HUES6 (cell line): ENCODE measurements at regions not wholly inside any gene's neighbourhood (a gene's known extent, or its start where the extent isn't known, plus 50 kb on each side); places are given as distances from the start of the nearest gene placed in this dataset.
"Not testable (repeated sequence)": the region's sequence is repeated elsewhere in the genome, so short reads cannot be mapped to it uniquely, and the experiment has no call there.

Experiments used
- H3K27ac ChIP-seq: 2 replicates; pipeline ENCODE4 v1.7.0; 2013; ENCODE audit warnings: low read depth, mild to moderate bottlenecking, low read length, inconsistent platforms
- H3K27me3 ChIP-seq: 2 replicates; pipeline ENCODE4 v1.6.1; 2013; ENCODE audit warnings: low read length; ENCODE audit not compliant: control insufficient read depth, insufficient read depth
- H3K36me3 ChIP-seq: 2 replicates; pipeline ENCODE4 v1.6.1; 2013; ENCODE audit warnings: low read length; ENCODE audit not compliant: control insufficient read depth, insufficient read depth
- H3K4me1 ChIP-seq: 2 replicates; pipeline ENCODE4 v1.6.1; 2013; ENCODE audit warnings: low read length; ENCODE audit not compliant: control insufficient read depth, insufficient read depth
- H3K4me3 ChIP-seq: 2 replicates; pipeline ENCODE4 v1.5.1; 2013; ENCODE audit warnings: low read depth, low read length
- H3K9ac ChIP-seq: one replicate; pipeline ENCODE4 v1.6.1; 2013; ENCODE audit warnings: mild to moderate bottlenecking, low read length
- H3K9me3 ChIP-seq: 2 replicates; pipeline ENCODE4 v1.6.1; 2013; ENCODE audit warnings: low read depth, low read length; ENCODE audit not compliant: control insufficient read depth, insufficient read depth

DNA sequence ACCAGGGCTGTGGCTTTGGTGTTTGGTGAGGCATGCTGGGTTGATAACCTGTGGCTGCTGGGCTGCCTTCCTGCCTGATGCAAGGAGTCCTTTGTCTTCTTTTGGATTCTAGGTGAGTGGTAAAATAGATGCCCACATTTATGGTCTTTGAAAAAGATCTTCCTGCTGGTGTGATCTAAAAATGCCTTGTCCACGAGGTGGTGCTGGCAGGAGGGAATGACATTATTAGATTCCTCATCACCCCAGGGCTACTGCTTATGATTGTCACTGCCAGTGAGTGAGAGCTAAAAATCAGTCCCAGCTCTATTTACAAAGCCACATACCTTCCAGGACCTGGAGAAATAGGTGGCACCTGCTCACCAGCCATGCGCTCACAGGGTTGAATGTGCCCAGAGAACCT lies 355.5 kb upstream of the ROPN1 start:
- Histone ChIP-seq H3K4me1 (no peaks in the 10 kb centered on the region; the same call in 1 of the 2 replicates), H3K4me3 (no peak overlapping the region), H3K27me3 (no peaks in the 10 kb centered on the region), H3K36me3 (no peaks in the 10 kb centered on the region), H3K9me3 (no peaks in the 10 kb centered on the region), H3K9ac (no peak overlapping the region), H3K27ac (no peak overlapping the region)

DNA sequence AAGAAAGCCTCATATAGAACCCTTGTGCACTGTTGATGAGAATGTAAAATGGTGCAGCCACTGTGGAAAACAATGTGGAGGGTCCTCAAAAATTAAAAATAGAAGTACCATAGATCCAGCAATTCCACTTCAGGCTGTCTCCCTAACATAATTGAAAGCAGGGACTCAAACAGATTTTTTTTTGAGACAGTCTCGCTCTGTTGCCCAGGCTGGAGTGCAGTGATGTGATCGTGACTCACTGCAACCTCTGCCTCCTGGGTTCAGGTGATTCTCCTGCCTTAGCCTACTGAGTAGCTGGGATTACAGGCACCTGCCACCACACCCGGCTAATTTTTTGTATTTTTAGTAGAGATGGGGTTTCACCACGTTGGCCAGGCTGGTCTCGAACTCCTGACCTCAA lies 356.6 kb upstream of the ROPN1 start:
- not testable (repeated sequence) for H3K36me3 ChIP-seq, H3K4me1 ChIP-seq, H3K9ac ChIP-seq, H3K27me3 ChIP-seq, H3K4me3 ChIP-seq, H3K9me3 ChIP-seq, H3K27ac ChIP-seq

DNA sequence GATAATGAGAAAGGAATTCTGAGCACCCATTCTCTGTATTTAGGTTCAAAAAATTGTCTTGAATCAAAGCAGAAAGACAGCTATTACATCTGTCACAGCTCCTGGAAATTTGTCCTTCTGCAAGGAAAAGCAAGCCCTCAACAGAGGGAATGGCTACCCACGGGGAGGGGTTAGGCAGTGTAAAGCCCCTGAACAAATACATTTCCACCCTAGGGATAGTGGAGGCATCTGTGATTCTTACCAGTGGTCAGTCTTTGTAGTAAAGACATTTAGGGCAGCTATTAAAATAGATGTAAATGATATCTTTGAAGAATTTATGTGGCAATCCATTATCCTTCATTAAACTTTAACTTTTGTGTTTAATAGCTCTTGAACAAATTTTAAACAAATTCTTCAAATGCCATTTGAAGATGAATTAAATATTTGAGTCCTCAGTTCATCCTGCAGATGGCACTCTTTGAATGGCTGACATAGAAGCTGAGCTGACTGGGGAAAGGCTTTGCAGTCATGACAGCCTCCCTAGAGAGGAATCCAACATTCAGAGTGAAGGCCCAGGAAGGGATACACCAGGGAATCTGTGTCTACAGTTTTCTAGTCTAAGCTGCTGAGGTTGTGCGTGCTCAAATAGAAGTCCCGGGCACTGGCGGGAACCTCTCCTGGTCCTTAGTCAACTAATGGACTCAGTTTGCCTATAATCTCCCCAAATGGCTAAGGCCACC lies 359.7 kb upstream of the ROPN1 start:
- H3K4me3 ChIP-seq = no peak overlapping the region
- no peak overlapping the region for H3K9ac ChIP-seq
- no peaks in the 10 kb centered on the region; the same call in 1 of the 2 replicates for H3K4me1 ChIP-seq
- H3K27ac ChIP-seq = no peak overlapping the region
- H3K9me3 ChIP-seq = no peaks in the 10 kb centered on the region
- no peaks in the 10 kb centered on the region for H3K27me3 ChIP-seq
- no peaks in the 10 kb centered on the region for H3K36me3 ChIP-seq

DNA sequence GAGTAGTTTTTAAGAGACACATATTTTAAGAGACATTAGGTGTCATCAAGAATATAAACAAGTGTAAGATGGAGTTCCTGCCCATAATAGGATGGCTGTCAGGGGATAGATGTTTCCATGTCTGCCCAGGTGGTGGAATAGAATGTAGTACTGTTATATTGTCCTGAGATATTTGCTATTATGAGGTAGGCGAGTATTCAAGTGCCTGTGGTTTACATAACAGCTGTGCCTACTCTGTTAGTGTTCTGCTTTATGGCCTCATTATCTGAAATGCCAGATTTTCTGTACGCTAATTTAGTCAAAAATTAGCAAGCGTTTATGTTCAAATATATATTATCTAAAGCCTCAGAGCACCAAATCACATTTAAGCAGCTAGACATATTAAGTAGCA lies 360.2 kb upstream of the ROPN1 start:
- Histone ChIP-seq H3K9me3 (no peaks in the 10 kb centered on the region), H3K9ac (no peak overlapping the region), H3K4me3 (no peak overlapping the region), H3K27ac (no peak overlapping the region), H3K27me3 (no peaks in the 10 kb centered on the region), H3K36me3 (no peaks in the 10 kb centered on the region), H3K4me1 (no peaks in the 10 kb centered on the region; the same call in 1 of the 2 replicates)

DNA sequence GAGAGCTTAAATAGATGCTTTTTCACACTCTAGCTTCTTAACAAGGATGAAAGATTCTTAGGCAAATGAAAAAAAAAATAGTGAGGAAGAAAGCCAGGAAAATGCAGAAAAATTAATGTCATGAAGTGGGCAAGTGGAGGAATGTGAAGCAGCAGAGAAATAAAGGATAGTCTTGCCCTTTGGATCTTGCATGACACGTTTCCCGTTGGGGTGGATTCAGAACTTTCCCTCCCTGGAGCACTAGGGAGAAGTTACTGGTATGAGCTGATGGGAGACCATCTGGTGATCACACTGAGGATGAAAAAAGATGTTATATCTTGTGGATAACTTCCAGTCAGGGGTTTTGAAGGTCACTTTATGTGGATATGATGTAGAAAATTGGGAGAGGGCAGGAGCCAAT lies 361.8 kb upstream of the ROPN1 start:
- Histone ChIP-seq H3K27me3 (no peaks in the 10 kb centered on the region), H3K27ac (no peak overlapping the region), H3K4me3 (no peak overlapping the region), H3K4me1 (no peaks in the 10 kb centered on the region; the same call in 1 of the 2 replicates), H3K9me3 (no peaks in the 10 kb centered on the region), H3K9ac (no peak overlapping the region), H3K36me3 (no peaks in the 10 kb centered on the region)

DNA sequence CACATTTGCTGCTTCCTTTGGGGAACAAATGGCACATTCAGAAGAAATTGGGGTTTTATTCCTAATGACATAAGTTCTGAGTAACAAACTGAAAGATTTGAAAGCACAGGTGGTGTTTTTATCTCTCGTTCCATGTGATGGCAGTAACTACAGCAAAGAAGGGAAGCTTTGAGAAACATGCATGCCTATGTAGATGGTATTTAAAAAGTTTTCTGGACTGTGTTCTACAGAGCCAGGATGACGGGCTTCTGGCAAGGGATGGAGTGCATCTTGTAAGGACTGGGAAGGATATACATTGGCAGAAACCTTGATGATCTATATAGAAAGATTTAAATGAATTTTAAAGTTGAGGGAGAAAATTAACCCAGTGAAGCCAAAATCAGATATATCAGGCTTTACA lies 362.2 kb upstream of the ROPN1 start:
- H3K36me3 ChIP-seq = no peaks in the 10 kb centered on the region
- no peak overlapping the region for H3K27ac ChIP-seq
- H3K4me3 ChIP-seq = no peak overlapping the region
- H3K9ac ChIP-seq = no peak overlapping the region
- no peaks in the 10 kb centered on the region for H3K27me3 ChIP-seq
- H3K4me1 ChIP-seq = no peaks in the 10 kb centered on the region; the same call in 1 of the 2 replicates
- no peaks in the 10 kb centered on the region for H3K9me3 ChIP-seq

DNA sequence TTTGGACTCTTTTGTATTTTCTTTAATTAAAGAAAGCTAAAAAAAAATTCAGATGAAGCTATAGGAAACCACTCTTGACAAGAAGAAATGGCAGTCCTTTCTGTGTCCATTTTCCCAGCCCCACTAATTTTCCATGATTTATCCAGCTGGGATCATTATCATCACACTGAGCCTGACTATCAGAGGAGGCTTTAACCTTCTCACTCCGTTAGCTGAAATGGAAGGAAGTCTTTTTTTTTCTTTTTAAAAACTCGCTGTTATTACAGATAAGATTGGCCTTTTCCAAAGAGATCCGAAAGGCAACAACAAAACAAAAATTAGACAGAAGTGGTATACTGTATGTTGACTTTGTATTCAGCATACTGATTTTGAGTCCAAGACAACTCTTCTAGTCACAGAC lies 366.2 kb upstream of the ROPN1 start:
- Histone ChIP-seq H3K27ac (no peak overlapping the region), H3K9me3 (no peaks in the 10 kb centered on the region), H3K4me3 (no peak overlapping the region), H3K9ac (no peak overlapping the region), H3K36me3 (no peaks in the 10 kb centered on the region), H3K27me3 (no peaks in the 10 kb centered on the region), H3K4me1 (peaks cover 15% of the 10 kb centered on the region)

DNA sequence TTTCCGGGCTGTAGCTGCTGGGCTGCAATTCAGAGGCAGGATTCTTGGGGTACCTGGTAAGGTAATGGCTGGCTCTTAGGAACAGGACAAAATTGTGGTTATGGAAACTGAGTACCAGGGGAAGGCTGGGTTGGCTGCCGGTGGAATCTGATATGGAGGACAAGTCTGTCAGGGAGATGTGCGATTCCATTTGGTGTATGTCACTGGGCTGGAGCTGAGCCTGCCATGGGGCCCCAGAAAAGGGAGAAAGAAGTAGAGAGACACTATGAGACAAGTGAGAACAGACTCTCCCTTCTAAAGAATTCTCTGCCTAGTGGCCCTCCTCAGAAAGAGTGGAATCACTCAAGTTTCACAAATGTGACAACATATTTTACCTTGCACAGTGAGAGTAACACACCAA lies 368.2 kb upstream of the ROPN1 start:
- Histone ChIP-seq H3K27me3 (no peaks in the 10 kb centered on the region), H3K9ac (no peak overlapping the region), H3K4me3 (no peak overlapping the region), H3K9me3 (no peaks in the 10 kb centered on the region), H3K36me3 (no peaks in the 10 kb centered on the region), H3K27ac (no peak overlapping the region), H3K4me1 (peaks cover 15% of the 10 kb centered on the region)

DNA sequence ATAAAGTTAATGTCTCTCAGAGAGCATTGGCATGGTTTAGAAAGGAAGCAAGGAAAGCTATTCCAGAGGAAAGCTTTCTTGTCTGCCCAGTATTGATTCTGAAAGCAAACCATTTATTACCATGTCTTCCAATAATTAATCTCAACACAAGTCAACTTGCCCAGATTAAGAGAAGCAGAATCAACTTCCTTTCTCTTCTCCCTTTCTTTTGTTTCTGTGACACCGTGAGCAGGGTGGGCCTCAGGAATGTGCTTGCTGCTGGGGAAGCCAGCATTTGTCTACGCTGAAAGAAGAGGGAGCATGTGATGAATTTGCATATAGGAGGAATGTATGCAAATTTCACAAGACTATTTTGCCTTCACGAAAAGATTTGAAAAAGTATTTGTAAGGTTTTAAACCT lies 368.6 kb upstream of the ROPN1 start:
- Histone ChIP-seq H3K36me3 (no peaks in the 10 kb centered on the region), H3K9me3 (no peaks in the 10 kb centered on the region), H3K9ac (no peak overlapping the region), H3K4me3 (no peak overlapping the region), H3K27me3 (no peaks in the 10 kb centered on the region), H3K27ac (no peak overlapping the region), H3K4me1 (peaks cover 15% of the 10 kb centered on the region)

DNA sequence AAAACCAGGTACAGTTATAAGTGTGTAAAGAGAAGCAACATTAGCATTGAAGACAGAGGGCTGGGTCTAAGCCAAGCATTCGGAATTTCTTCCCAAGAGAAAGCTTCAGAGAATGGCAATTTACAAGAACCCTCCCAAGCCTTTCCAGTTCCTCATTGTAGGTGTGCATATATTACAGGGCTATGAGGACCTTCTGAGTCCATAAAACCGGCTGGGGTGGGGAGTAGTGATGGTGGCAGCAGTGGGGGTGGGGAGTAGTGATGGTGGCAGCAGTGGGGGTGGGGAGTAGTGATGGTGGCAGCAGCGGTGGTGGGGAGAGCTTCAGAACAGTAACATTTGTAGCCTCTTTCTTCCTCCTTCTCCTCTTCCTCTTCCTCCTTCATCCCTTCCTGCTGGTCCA lies 368.7 kb upstream of the UMPS start:
- no peaks in the 10 kb centered on the region for H3K9me3 ChIP-seq
- H3K9ac ChIP-seq = no peak overlapping the region
- peaks cover 15% of the 10 kb centered on the region for H3K4me1 ChIP-seq
- no peaks in the 10 kb centered on the region for H3K36me3 ChIP-seq
- no peaks in the 10 kb centered on the region for H3K27me3 ChIP-seq
- no peak overlapping the region for H3K4me3 ChIP-seq
- no peak overlapping the region for H3K27ac ChIP-seq

DNA sequence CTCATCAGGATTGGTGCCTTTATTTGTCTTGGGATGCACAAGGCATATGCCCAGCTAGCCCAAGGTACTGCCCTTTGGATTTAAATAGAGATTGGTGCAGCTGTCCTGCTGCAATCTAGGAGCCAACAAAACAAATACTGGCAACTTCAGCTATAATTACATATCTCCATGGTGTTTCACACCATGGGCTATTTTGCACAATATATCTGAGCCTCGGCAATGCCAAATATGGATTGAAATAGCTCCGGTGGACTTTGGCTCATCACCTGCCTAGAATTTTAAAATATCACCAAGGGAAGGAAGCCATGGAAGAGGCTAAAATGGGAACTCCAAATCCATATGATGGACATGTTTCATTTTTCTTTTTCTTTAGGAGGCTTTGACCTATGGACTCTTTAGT lies 367.8 kb upstream of the UMPS start:
- H3K9ac ChIP-seq = no peak overlapping the region
- H3K4me3 ChIP-seq = no peak overlapping the region
- H3K27ac ChIP-seq = no peak overlapping the region
- no peaks in the 10 kb centered on the region for H3K36me3 ChIP-seq
- H3K9me3 ChIP-seq = no peaks in the 10 kb centered on the region
- H3K27me3 ChIP-seq = no peaks in the 10 kb centered on the region
- peaks cover 15% of the 10 kb centered on the region for H3K4me1 ChIP-seq

DNA sequence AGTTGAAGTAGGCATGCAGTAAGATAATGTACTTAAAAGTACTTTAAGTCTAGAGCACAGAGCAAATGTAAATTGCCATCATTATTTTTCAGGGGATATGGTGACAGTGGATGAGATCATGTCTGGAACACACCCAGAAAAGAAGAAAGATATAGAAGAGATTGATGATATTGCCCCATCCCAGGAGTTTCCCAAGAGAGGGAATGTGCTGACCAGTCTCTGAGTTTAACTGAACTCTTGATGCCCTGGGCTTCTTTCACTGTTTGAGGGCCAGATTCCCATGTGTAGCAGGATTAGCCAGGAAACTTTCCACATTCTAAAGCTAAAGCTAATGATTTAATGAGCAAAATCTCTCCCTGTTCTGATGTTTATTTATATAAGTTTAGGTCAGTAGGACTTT lies 366.8 kb upstream of the UMPS start:
- H3K27ac ChIP-seq = no peak overlapping the region

More for the DNA sequence above, 366.8 kb upstream of the UMPS start:
- no peak overlapping the region for H3K4me3 ChIP-seq
- no peak overlapping the region for H3K9ac ChIP-seq
- no peaks in the 10 kb centered on the region for H3K9me3 ChIP-seq
- H3K4me1 ChIP-seq = peaks cover 15% of the 10 kb centered on the region
- no peaks in the 10 kb centered on the region for H3K36me3 ChIP-seq
- no peaks in the 10 kb centered on the region for H3K27me3 ChIP-seq
